GM21619 (cell line): ENCODE measurements at regions not wholly inside any gene's neighbourhood (a gene's known extent, or its start where the extent isn't known, plus 50 kb on each side); places are given as distances from the start of the nearest gene placed in this dataset.
"Not testable (repeated sequence)": the region's sequence is repeated elsewhere in the genome, so short reads cannot be mapped to it uniquely, and the experiment has no call there.

ENCODE experiments used
- ATAC-seq: cut with Tn5 transposase; IDR thresholded peaks from one replicate; pipeline ENCODE4 v1.9.1; 2021; ENCODE audit not compliant: unreplicated experiment

GRCh38 chr2:155908567-155908966 lies 424.0 kb downstream of the NR4A2 start:
- ATAC-seq, result no peak

GRCh38 chr2:155907211-155907610 lies 425.3 kb downstream of the NR4A2 start:
- no peak for ATAC-seq

GRCh38 chr2:155905657-155906056 lies 426.9 kb downstream of the NR4A2 start:
- no peak for ATAC-seq

- no peak for ATAC-seq
Measured at GRCh38 chr2:155904720-155905119, 427.8 kb downstream of the NR4A2 start.

GRCh38 chr2:155902635-155903034 lies 429.9 kb downstream of the NR4A2 start:
- ATAC-seq, result no peak

GRCh38 chr2:155895016-155895415 lies 437.5 kb downstream of the NR4A2 start:
- ATAC-seq, result no peak

GRCh38 chr2:155880382-155880781 lies 452.1 kb downstream of the NR4A2 start:
- not testable (repeated sequence) for ATAC-seq

GRCh38 chr2:155879900-155880299 lies 452.6 kb downstream of the NR4A2 start:
- ATAC-seq, result not testable (repeated sequence)

GRCh38 chr2:155872396-155872795 lies 460.1 kb downstream of the NR4A2 start:
- no peak for ATAC-seq

GRCh38 chr2:155871940-155872339 lies 460.6 kb downstream of the NR4A2 start:
- ATAC-seq, result no peak

GRCh38 chr2:155867564-155867963 lies 465.0 kb downstream of the NR4A2 start:
- no peak for ATAC-seq

GRCh38 chr2:155866477-155866876 lies 466.0 kb downstream of the NR4A2 start:
- ATAC-seq, result no peak

- no peak for ATAC-seq
Measured at GRCh38 chr2:155852156-155852555, 480.4 kb downstream of the NR4A2 start.

GRCh38 chr2:155846259-155846658 lies 486.3 kb downstream of the NR4A2 start:
- no peak for ATAC-seq

GRCh38 chr2:155844461-155844860 lies 488.1 kb downstream of the NR4A2 start:
- ATAC-seq, result no peak

GRCh38 chr2:155842103-155842502 lies 490.4 kb downstream of the NR4A2 start:
- no peak for ATAC-seq

GRCh38 chr2:155841442-155841841 lies 491.1 kb downstream of the NR4A2 start:
- no peak for ATAC-seq

- no peak for ATAC-seq
Measured at GRCh38 chr2:155840661-155841060, 491.9 kb downstream of the NR4A2 start.

GRCh38 chr2:155839991-155840390 lies 492.5 kb downstream of the NR4A2 start:
- no peak for ATAC-seq

GRCh38 chr2:155839436-155839835 lies 493.1 kb downstream of the NR4A2 start:
- no peak for ATAC-seq

GRCh38 chr2:155836439-155836838 lies 496.1 kb downstream of the NR4A2 start:
- no peak for ATAC-seq

- no peak for ATAC-seq
Measured at GRCh38 chr2:155830817-155831579, 501.5 kb downstream of the NR4A2 start.

GRCh38 chr2:155830351-155830750 lies 502.2 kb downstream of the NR4A2 start:
- ATAC-seq, result no peak
